Medulla oblongata (tissue), 1 donor: ENCODE measurements at regions not wholly inside any gene's neighbourhood (a gene's known extent, or its start where the extent isn't known, plus 50 kb on each side); places are given as distances from the start of the nearest gene placed in this dataset.
A peak's percentile ranks its signal among the peaks of the same experiment; 100 is the strongest.

ENCODE experiments used
- DNase-seq: peaks from one replicate; pipeline ENCODE4 v3.0.0-alpha.2; 2015; ENCODE audit errors: extremely low spot score

DNA sequence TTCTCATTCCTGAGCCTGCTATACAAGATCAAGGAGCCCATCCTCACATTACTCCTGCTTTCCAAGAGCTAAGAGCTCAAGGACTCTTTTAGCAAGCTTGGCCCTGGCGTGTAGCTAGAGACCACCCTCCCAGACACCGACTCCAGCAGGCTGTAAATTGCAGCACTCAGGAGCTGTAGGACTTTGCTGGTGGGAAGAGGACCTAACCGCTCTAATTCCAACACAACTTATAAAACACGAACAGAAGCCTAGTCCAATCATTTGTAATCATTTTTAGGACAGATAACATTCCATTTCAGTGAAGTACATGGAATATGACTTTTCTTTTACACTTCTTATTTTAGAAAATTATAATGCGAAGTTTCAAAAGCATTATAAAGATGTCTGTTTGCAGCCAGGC, 219.9 kb downstream of the NXNL2 start:
- DNase-seq, result no peak

- DNase-seq, result no peak
These were observed 222.5 kb downstream of the NXNL2 start for GRCh38 chr9:88757406-88758010.

DNA sequence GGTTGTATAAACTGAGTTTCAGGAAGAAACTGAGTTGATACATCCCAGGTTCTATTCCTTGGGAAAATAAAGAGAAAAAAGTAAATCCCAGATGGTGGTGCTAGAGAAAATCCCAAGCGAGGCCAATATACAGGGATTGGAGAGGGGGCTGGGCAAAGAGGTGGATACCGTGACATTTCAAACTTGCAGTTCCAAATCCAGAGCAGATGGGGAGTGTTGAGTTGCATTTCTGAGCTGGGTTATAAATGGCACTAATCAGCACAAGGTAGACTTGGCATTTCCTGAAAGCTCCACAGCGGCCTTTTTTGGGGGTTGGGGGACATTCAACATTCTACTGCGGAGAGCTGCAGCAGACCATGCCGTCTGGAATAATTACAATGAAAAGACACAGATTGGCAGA, 224.4 kb downstream of the NXNL2 start:
- DNase-seq, result no peak

- DNase-seq, result no peak
These were observed 224.3 kb upstream of the S1PR3 start for GRCh38 chr9:88766778-88767503.

GRCh38 chr9:88767504-88767790, 223.8 kb upstream of the S1PR3 start:
- DNase-seq, result no peak

GRCh38 chr9:88772575-88772974, 218.7 kb upstream of the S1PR3 start:
- no peak for DNase-seq

DNA sequence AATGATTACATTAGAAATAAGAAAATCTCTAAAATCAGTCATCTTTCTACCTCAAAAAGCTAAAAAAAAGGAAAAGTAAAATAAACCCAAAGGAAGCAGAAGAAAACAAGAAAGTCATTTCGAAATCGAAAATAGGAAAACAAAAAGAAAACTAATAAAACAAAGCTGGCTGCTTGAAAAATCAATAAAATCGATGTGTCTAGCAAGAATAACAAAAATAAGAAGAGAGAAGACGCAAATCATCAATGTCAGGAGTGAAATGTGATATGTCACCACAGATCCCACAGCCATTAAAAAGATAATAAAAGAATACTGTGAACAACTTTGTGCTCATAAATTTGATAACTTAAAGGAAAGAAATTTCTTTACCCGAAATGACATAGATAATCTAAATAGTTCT, 218.1 kb upstream of the S1PR3 start:
- DNase-seq, result no peak

DNA sequence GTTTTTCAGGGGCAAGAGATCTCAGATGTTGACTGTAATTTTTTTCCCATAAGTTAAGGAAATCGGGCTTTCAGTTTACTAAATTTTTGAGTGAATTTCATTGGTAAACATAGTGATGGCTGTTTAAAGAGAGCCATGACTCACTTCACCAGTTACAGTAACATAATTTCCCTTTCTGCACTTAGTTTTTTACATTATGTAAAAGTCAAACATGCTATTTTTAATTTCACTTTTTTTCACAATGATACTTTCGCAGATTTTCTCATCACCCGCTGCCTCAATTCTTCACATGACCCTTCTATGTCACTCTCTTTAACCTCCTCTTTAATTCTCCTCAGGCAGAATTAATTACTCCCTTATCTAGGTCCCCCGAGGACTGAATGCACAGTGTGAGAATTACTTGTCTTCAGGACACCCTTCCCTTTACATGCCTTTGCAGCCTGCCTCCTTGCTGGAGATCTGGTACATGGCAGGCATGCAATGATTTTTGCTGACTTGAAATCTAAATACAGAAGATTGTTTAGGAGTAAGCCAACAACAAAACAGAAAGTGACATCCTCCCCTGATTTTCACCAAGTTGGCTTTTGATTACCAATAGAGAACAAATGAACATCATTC, 217.5 kb upstream of the S1PR3 start:
- no peak for DNase-seq

GRCh38 chr9:88775037-88775471, 216.2 kb upstream of the S1PR3 start:
- no peak for DNase-seq

GRCh38 chr9:88775559-88775958, 215.7 kb upstream of the S1PR3 start:
- no peak for DNase-seq

DNA sequence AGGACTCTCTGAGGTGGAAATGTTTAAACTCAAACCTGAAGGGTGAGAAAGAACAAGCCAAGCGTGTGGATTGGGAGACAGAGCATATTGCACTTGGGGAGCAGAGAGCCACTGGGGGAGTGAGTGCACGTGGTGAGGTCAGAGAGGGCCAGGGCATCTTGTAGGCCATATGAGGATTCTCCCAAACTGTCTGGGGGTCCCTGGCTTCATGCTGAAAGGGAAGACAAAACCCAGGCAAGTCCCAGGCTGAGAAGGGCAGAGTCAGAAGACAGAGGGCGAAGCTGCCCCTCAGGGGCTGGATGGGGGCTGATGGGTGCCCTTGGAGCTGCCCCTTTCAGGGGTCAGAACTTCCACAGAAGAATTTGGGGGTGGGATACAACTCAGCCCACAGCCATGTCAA, 215.3 kb upstream of the S1PR3 start:
- DNase-seq, result no peak

GRCh38 chr9:88776717-88777497, 214.4 kb upstream of the S1PR3 start:
- no peak for DNase-seq

DNA sequence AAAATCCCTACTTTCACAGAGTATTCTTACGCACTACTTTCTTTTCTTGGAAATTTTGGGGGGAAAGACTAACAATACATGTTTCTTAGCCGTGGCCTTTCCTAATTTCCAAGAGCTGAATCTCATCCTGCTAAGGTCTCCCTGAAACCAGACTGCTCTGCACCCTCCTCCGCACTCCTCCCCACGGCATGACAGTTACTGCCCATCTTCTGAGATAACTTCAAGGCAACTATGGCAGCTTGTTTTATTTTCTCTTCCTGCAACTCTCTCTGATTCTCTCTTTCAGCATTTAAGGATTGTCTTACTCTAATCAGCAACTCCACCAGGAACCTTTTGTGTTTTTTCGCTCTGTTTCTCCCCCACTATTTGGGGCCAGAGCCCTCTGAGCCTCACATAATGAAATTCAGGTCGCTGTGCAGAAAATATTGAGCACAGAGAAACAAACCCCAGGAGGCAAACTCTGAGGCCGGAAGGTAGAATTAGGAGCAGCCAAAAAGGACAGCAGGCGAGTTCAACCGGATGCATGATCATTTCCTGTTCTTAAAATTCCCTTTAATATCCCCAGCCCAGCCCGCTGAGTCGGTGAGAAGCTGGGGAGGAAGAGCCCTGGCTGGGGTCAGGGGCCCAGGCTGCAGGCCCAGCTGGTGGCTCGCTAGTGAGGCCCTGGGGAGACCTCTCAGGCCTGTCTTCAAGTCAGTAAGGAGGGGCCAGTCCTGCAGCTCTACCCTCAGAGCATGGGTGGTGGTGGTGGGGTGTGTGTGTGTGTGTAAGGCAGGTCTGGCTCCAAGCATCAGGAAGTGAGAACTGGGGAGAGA, 213.6 kb upstream of the S1PR3 start:
- DNase-seq, result peak; percentile 19

DNA sequence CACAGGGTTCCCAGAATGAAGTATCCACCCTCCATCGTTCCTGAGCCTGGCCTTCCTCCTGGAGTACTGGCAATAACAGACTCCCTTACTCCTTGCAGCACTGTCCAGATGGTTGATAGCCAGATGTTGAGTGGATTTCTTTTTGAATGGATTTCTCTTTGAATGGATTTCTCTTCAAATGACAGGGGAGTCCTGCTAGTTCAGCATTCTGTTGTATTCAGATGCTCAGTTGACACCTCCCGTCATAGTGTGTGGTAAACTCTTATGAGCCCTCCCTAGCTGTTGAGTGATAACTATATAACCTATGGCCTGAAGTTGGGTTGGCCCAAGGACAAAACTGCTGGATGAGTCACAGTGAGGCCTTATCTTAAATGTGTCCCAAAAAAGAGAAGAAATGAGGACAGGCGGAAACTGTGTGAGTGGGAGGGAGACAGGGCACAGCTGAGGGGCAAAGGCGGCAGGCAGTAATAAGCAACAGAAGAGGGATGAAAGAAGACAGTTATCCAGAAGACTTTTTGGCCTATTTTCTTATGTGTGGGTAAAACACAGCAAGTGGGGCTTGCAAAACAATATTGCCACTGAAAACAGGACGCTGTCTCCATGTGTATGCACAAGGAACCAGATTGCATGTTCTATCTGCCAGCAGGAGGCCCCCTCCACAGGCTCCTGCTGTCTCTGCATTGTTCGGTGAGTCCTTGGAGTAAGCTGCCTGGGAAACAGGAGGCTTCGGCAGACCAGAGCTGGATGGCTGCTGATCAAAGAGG, 209.5 kb upstream of the S1PR3 start:
- no peak for DNase-seq

- no peak for DNase-seq
These were observed 208.1 kb upstream of the S1PR3 start for GRCh38 chr9:88782931-88783710.

GRCh38 chr9:88783711-88784083, 207.6 kb upstream of the S1PR3 start:
- no peak for DNase-seq

DNA sequence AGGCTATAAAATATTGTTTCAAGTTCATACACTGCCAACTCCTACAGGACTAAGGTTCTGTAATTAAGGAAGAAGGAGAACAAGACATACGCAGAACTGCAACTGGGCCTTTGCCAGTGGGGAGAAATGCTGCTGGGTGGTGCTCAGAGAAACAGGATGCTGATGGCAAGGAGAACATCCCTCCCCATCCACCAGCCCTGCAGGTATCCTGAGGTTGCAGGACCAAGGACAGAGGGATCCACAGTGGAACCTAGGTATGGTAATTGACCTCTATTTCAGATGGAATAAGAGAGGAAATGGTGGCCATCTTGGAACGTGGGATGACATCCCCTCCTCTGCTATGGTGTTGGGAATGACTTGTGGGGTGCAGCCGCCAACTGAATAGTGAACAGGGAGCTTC, 206.3 kb upstream of the S1PR3 start:
- no peak for DNase-seq

GRCh38 chr9:88786291-88787079, 204.8 kb upstream of the S1PR3 start:
- DNase-seq, result no peak

GRCh38 chr9:88789785-88790184, 201.5 kb upstream of the S1PR3 start:
- DNase-seq, result no peak
